Upper lobe of left lung (tissue), 6 donors: ENCODE measurements at regions not wholly inside any gene's neighbourhood (a gene's known extent, or its start where the extent isn't known, plus 50 kb on each side); places are given as distances from the start of the nearest gene placed in this dataset.

ENCODE experiments used
- ATAC-seq, 2 donors: fragments of 200-7000 bp; cut with Tn5 transposase; one replicate each; pipeline ENCODE4 v1.9.1; 2022; ENCODE audit warnings: mild to moderate bottlenecking in 2 of 2, moderate library complexity in 2 of 2; ENCODE audit not compliant: low FRiP score in 2 of 2
- DNase-seq, 2 donors: peaks; one replicate each; pipeline ENCODE4 v3.0.0-alpha.2; 2019 to 2020
- H3K27ac ChIP-seq, 4 donors: fragments of 200-600 bp; sonication (generic); one replicate each; pipeline ENCODE4 v1.5.1; 2016 to 2019
- H3K27me3 ChIP-seq, 4 donors: fragments of 200-600 bp; sonication (generic); one replicate each; pipeline ENCODE4 v1.5.1; 2017 to 2019
- H3K36me3 ChIP-seq, 4 donors: fragments of 200-600 bp; sonication (generic); one replicate each; pipeline ENCODE4 v1.5.1; 2016 to 2019
- H3K4me1 ChIP-seq, 4 donors: fragments of 200-600 bp; sonication (generic); one replicate each; pipeline ENCODE4 v1.5.1; 2018 to 2019
- H3K4me3 ChIP-seq, 4 donors: fragments of 200-600 bp; sonication (generic); one replicate each; pipeline ENCODE4 v1.5.1; 2017 to 2019; ENCODE audit warnings: mild to moderate bottlenecking in 2 of 4, moderate library complexity in 1 of 4
- H3K9me3 ChIP-seq, 4 donors: fragments of 200-600 bp; sonication (generic); one replicate each; pipeline ENCODE4 v1.5.1; 2018 to 2019
- EP300 ChIP-seq, 4 donors: sonication (generic); formaldehyde crosslinking; IDR thresholded peaks; one replicate each; pipeline ENCODE4 v1.5.1; 2017; ENCODE audit warnings: antibody characterized with exemption in 4 of 4, control low read depth in 2 of 4
- POLR2A ChIP-seq, 4 donors: fragments of 450-650 bp; IDR thresholded peaks; one replicate each; pipeline ENCODE4 v1.5.1; 2016 to 2017; ENCODE audit warnings: antibody characterized with exemption in 4 of 4, mild to moderate bottlenecking in 2 of 4
- POLR2AphosphoS5 ChIP-seq, 2 donors: sonication (generic); formaldehyde crosslinking; IDR thresholded peaks; one replicate each; pipeline ENCODE4 v1.5.1; 2017; ENCODE audit warnings: antibody characterized with exemption in 2 of 2
- WGBS, 2 donors: methylation state at CpG; one replicate each; pipeline ENCODE4 v1.1.5; 2017 to 2018; 5-methylcytosine and 5-hydroxymethylcytosine counted together
- TF ChIP-seq, protein P1 (sequence below), 6 experiments: fragments of 450-650 bp in 4 of 6; fragments of 200-600 bp in 2 of 6; sonication (generic) in 2 of 6; IDR thresholded peaks; one replicate each; pipeline ENCODE4 v1.5.1; 2016 to 2019; ENCODE audit warnings: antibody characterized with exemption in 6 of 6
- donor health status: DM: no; HTN: no; CAD: no; lungs with moderate emphysema.
- donor health status: DM: no; HTN: yes; CAD: no; lungs with severe emphysema.

DNA sequence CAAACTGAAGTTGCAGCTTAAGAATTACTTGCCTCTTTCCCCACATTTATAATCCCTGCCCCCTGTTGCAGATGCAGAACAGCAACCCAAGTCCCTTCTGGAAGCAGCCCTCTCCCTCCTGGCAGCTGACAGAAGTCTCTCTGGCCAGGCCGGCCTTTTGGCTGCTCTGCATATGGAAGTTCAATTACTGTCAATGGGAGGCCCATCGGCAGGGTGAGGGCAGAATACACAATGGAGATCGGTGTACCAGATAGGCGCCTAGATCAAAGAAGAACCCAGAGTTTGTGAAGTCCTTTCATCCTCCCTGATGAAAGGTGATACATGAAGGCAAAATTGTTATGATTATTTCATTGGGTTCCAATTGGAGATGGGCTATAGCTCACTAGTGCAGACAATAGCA is 327.9 kb upstream of the CTNNB1 start:
- H3K27ac ChIP-seq, result no peak overlapping the region
- no peak for TF ChIP-seq POLR2A (IDR thresholded peaks at IDR 0.05)
- TF ChIP-seq POLR2AphosphoS5 (IDR thresholded peaks at IDR 0.05), result no peak
- no peak for TF ChIP-seq EP300 (IDR thresholded peaks at IDR 0.05)
- TF ChIP-seq, protein P1, sequence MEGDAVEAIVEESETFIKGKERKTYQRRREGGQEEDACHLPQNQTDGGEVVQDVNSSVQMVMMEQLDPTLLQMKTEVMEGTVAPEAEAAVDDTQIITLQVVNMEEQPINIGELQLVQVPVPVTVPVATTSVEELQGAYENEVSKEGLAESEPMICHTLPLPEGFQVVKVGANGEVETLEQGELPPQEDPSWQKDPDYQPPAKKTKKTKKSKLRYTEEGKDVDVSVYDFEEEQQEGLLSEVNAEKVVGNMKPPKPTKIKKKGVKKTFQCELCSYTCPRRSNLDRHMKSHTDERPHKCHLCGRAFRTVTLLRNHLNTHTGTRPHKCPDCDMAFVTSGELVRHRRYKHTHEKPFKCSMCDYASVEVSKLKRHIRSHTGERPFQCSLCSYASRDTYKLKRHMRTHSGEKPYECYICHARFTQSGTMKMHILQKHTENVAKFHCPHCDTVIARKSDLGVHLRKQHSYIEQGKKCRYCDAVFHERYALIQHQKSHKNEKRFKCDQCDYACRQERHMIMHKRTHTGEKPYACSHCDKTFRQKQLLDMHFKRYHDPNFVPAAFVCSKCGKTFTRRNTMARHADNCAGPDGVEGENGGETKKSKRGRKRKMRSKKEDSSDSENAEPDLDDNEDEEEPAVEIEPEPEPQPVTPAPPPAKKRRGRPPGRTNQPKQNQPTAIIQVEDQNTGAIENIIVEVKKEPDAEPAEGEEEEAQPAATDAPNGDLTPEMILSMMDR (IDR thresholded peaks at IDR 0.05), result no peak

DNA sequence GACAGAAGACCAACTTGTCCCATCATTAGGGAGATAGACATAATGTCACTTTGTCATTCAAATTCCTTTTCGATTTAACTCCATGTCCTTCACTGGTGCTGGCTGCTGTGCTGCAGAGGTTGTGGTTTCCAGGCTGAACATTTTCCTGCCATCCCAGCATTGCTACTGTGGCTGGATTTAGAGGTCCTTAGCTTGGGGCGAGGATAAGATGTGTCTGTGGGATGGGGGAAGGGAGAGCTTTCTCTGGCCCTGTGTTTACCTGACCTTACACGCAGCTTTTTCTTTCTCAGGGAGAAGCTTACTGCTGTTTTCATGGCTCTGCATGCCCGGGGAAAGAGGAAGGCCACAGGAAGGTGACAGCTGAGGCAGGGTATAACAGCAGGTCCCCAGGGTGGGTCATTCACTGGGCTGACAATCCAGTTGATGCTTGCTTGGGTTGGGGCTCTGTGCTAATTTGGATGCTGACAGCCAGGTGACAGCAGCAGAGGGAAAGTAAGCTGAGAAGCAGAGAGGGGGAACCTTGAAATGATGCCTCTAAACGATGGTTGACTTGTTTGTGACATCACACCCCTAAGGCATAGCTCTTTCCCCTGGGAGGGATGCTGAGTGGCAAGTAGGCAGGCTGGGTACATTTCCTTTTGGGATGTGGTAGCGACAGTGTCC is 326.9 kb upstream of the CTNNB1 start:
- Histone ChIP-seq H3K27me3 (no peaks in the 10 kb centered on the region), H3K4me3 (no peak overlapping the region), H3K9me3 (no peaks in the 10 kb centered on the region), H3K27ac (no peak overlapping the region), H3K36me3 (no peaks in the 10 kb centered on the region), H3K4me1 (peaks cover 10 to 19% (median 13%) of the 10 kb centered on the region in 4 donors)
- ATAC-seq, result no peak
- DNase-seq, result no peak
- WGBS, 2 donors, result 75 to 80% methylated on average over 5 to 6 of the region's 6 CpGs
- TF ChIP-seq, protein P1 (IDR thresholded peaks at IDR 0.05), result no peak
- TF ChIP-seq EP300 (IDR thresholded peaks at IDR 0.05), result no peak
- TF ChIP-seq POLR2A (IDR thresholded peaks at IDR 0.05), result no peak

More for the DNA sequence above, 327.9 kb upstream of the CTNNB1 start:
- no peaks in the 10 kb centered on the region for H3K9me3 ChIP-seq
- H3K4me3 ChIP-seq, result no peak overlapping the region
- no peaks in the 10 kb centered on the region for H3K36me3 ChIP-seq
- 71 to 81% methylated on average over 4 of the region's 4 CpGs for WGBS, 2 donors
- peaks cover 0 to 10% (median 4%) of the 10 kb centered on the region in 4 donors for H3K4me1 ChIP-seq
- no peaks in the 10 kb centered on the region for H3K27me3 ChIP-seq
- DNase-seq (no peak), ATAC-seq (no peak)

DNA sequence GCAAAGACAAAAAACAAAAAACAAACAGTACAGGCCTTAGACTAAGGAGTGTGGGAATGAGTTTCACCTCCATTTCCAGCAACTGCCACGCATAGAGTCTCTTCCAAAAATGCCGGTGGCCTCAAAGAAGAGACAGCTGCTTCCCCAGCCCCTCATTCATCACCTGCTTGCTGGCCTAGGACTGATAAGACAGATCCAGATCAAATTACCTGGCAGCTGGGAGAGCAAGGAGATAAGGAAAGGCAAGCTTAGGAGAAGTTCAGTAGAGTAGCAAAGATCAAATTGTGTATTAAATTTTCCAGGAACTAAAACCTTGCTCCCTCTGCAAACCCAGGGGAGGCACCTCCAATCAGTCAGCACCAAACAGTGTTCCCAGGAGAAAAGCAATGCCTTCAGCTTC is 325.8 kb upstream of the CTNNB1 start:
- Histone ChIP-seq H3K27ac (no peak overlapping the region), H3K4me1 (peaks cover 20 to 29% (median 22%) of the 10 kb centered on the region in 4 donors), H3K36me3 (no peaks in the 10 kb centered on the region), H3K4me3 (no peak overlapping the region), H3K27me3 (no peaks in the 10 kb centered on the region), H3K9me3 (no peaks in the 10 kb centered on the region)
- ATAC-seq (no peak), DNase-seq (no peak)
- TF ChIP-seq POLR2AphosphoS5 (IDR thresholded peaks at IDR 0.05) (no peak), EP300 (IDR thresholded peaks at IDR 0.05) (no peak), POLR2A (IDR thresholded peaks at IDR 0.05) (no peak)
- TF ChIP-seq, protein P1 (IDR thresholded peaks at IDR 0.05), result no peak
- WGBS, 2 donors, result 84 to 85% methylated on average over 2 of the region's 2 CpGs

DNA sequence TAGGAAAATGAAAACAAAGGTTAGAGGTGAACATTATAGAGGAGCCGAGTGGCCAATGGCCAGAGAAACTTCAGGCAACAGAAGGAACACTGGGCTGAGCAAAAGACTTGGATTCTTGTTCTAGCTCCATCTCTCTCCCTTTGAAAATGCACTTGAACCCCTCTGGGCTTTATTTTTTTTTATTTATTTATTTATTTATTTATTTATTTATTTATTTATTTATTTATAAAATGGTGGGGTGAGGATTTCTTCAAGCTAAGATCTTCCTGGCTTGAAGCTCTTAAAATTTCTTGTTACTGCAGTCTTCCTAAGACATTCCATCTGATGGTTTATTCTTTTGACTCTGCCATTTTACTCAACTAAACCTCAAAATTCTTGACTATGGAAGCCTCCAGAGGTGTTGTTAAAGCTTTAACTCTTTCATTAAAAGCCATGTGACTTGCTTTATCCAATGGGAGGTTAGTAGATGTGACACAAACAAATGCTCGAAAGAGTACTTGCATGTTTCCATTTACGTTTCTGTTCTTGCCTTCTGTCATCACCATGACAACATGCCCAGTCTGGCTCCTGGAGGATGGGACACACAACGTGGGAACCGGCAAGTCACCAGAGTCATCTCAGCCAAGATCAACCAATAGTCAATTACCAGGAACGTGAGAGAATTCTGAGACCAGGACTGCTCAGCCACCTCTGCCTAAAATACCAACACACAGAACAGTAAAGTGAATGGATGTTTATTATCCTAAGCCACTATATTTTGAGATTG is 325.2 kb upstream of the CTNNB1 start:
- WGBS, 2 donors, result 80 to 93% methylated on average over 6 of the region's 6 CpGs
- ATAC-seq, result no peak
- TF ChIP-seq, protein P1 (IDR thresholded peaks at IDR 0.05), result no peak
- TF ChIP-seq POLR2AphosphoS5 (IDR thresholded peaks at IDR 0.05), result no peak
- no peak for TF ChIP-seq EP300 (IDR thresholded peaks at IDR 0.05)
- no peak for TF ChIP-seq POLR2A (IDR thresholded peaks at IDR 0.05)
- DNase-seq, result no peak
- H3K27me3 ChIP-seq, result no peaks in the 10 kb centered on the region
- H3K36me3 ChIP-seq, result no peaks in the 10 kb centered on the region
- H3K4me1 ChIP-seq, result peaks cover 26 to 33% (median 29%) of the 10 kb centered on the region in 4 donors
- H3K4me3 ChIP-seq, result no peak overlapping the region
- H3K9me3 ChIP-seq, result no peaks in the 10 kb centered on the region
- no peak overlapping the region for H3K27ac ChIP-seq
